Calu3 (cell line): ENCODE measurements at regions not wholly inside any gene's neighbourhood (a gene's known extent, or its start where the extent isn't known, plus 50 kb on each side); places are given as distances from the start of the nearest gene placed in this dataset.

ENCODE experiments used
- BruUV-seq: library from RNA; stranded (reverse); fragments of 400-500 nt; replicated peaks from 2 replicates; lab custom pipeline; 2021; lab: Mats Ljungman, UMichigan
- CTCF ChIA-PET: fragments of 300-600 bp; sonication (Branson Sonifier 250); formaldehyde crosslinking; loops from one replicate; lab custom pipeline; 2022; ENCODE audit warnings: antibody characterized with exemption; lab: Charles Lee
- DNase-seq: peaks from one replicate; pipeline ENCODE4 v3.0.0; 2022
- H3K27ac Mint-ChIP-seq: one replicate; pipeline ENCODE4 v1.8.0; 2022; ENCODE audit warnings: mixed read lengths; ENCODE audit not compliant: unreplicated experiment
- H3K27me3 Mint-ChIP-seq: one replicate; pipeline ENCODE4 v1.8.0; 2022; ENCODE audit warnings: mixed read lengths; ENCODE audit not compliant: unreplicated experiment
- H3K36me3 Mint-ChIP-seq: one replicate; pipeline ENCODE4 v1.8.0; 2022; ENCODE audit warnings: mild to moderate bottlenecking, moderate library complexity, mixed read lengths; ENCODE audit not compliant: insufficient read depth, unreplicated experiment
- H3K4me1 Mint-ChIP-seq: one replicate; pipeline ENCODE4 v1.8.0; 2022; ENCODE audit warnings: mild to moderate bottlenecking, low read depth, mixed read lengths; ENCODE audit not compliant: unreplicated experiment
- H3K4me3 Mint-ChIP-seq: one replicate; pipeline ENCODE4 v1.8.0; 2022; ENCODE audit warnings: mild to moderate bottlenecking, low read depth, moderate library complexity, mixed read lengths; ENCODE audit not compliant: unreplicated experiment
- H3K9me3 Mint-ChIP-seq: one replicate; pipeline ENCODE4 v1.8.0; 2022; ENCODE audit warnings: low read depth, mixed read lengths; ENCODE audit not compliant: unreplicated experiment
- CTCF ChIP-seq: fragments of 200-600 bp; IDR thresholded peaks from one replicate; pipeline ENCODE4 v1.8.0; 2022; ENCODE audit warnings: antibody characterized with exemption; ENCODE audit not compliant: unreplicated experiment
- intact Hi-C: fragments of 100-400 bp; cut with micrococcal nuclease; formaldehyde crosslinking; loops from one replicate; pipeline ENCODE4 v1.10.0; 2022; ENCODE audit not compliant: unreplicated experiment

DNA sequence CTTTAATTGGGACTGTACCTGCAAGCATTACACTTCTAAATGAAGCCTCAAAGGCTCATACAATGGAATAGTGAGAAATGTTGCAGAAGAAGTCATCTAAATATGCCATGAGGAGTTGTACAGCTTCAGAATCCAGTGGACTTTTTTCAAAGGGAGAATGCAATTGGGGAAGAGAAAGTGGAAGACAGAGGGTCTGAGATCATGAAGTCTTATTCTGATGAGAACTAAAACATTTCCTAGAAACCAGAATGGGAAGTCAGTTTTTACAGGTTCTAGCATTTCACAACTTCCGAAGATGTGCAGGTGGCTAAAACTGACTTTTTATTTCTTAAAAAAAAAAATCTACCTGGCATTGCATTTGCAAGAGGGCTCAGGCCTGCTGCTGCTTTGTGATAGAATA is 424.4 kb upstream of the RUNX1 start:
- Mint-ChIP-seq H3K36me3 (no peaks in the 10 kb centered on the region), H3K27ac (no peak overlapping the region), H3K27me3 (no peaks in the 10 kb centered on the region), H3K9me3 (no peaks in the 10 kb centered on the region), H3K4me1 (no peaks in the 10 kb centered on the region), H3K4me3 (no peak overlapping the region)
- CTCF ChIA-PET = no interaction called here
- BruUV-seq = no TSS peak
- no peak for TF ChIP-seq CTCF
- intact Hi-C loops = no loop called here
- no peak for DNase-seq

DNA sequence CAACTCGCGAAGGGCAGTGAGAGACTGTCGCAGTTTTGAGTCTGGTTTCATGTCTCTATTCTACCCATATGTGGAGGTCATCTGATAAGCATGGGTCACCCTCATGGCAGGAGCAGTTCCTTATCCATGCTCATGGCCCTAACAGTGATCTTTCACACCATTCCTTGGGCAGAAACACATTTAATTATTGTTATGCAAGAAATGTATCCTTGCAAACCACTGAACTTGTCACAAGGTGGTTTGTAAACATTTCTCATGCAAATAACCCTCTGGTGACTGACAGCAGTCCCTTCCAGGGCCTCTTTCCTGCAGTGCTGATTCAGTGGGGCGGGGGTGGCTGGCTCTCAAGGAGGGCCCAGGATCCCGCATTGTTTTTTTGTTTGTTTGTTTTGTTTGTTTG is 421.4 kb upstream of the RUNX1 start:
- Mint-ChIP-seq H3K4me1 (no peaks in the 10 kb centered on the region), H3K36me3 (no peaks in the 10 kb centered on the region), H3K27ac (no peak overlapping the region), H3K4me3 (no peak overlapping the region), H3K9me3 (no peaks in the 10 kb centered on the region), H3K27me3 (no peaks in the 10 kb centered on the region)
- CTCF ChIA-PET = no interaction called here
- intact Hi-C loops = no loop called here
- DNase-seq = no peak
- TF ChIP-seq CTCF = no peak
- no TSS peak for BruUV-seq

GRCh38 chr21:35469498-35469897 is 420.4 kb upstream of the RUNX1 start:
- H3K9me3 Mint-ChIP-seq = no peaks in the 10 kb centered on the region
- CTCF ChIA-PET = no interaction called here
- H3K27ac Mint-ChIP-seq = no peak overlapping the region
- no peaks in the 10 kb centered on the region for H3K36me3 Mint-ChIP-seq
- peaks cover 5% of the 10 kb centered on the region for H3K4me1 Mint-ChIP-seq
- no peak for TF ChIP-seq CTCF
- H3K4me3 Mint-ChIP-seq = no peak overlapping the region
- BruUV-seq = no TSS peak
- intact Hi-C loops = no loop called here
- no peak for DNase-seq
- H3K27me3 Mint-ChIP-seq = no peaks in the 10 kb centered on the region

GRCh38 chr21:35468991-35469390 is 419.9 kb upstream of the RUNX1 start:
- BruUV-seq = no TSS peak
- CTCF ChIA-PET = no interaction called here
- Mint-ChIP-seq H3K27me3 (no peaks in the 10 kb centered on the region), H3K4me3 (no peak overlapping the region), H3K9me3 (peaks cover under 1% of the 10 kb centered on the region), H3K36me3 (no peaks in the 10 kb centered on the region), H3K4me1 (peaks cover 10% of the 10 kb centered on the region), H3K27ac (no peak overlapping the region)
- intact Hi-C loops = no loop called here
- no peak for TF ChIP-seq CTCF
- DNase-seq = no peak
